PC-9 (cell line): ENCODE measurements at regions not wholly inside any gene's neighbourhood (a gene's known extent, or its start where the extent isn't known, plus 50 kb on each side); places are given as distances from the start of the nearest gene placed in this dataset.

ENCODE experiments used
- EZH2 ChIP-seq: fragments of 200-600 bp; sonication (generic); IDR thresholded peaks from 2 replicates; pipeline ENCODE4 v1.8.0; 2017; ENCODE audit warnings: antibody characterized with exemption, low read depth
- TF ChIP-seq, protein P1 (sequence below): fragments of 200-600 bp; sonication (generic); conservative IDR thresholded peaks from 2 replicates; pipeline ENCODE4 v1.6.1; 2017; ENCODE audit warnings: mixed run types, antibody characterized with exemption, mild to moderate bottlenecking, moderate library complexity

DNA sequence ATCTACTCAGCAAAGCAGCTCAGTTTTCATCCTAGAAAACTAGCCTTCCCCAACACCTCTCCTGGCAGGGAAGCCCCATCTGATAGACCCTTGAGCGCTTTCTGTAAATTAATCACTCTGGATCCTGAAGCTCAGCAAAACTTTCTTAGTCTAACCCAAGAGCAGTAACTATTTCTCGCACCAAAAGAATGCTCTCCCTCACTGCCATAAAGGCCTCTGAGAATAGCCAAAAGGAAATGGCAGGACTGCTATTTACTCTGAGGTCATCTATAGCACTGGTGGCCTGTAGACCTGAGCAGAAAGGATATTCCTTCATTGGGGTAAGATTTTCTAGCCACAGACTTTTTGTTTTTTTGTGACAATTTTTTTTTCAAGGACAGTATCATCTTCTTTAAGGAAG, 345.8 kb upstream of the ADAMTS9 start:
- TF ChIP-seq, protein P1, sequence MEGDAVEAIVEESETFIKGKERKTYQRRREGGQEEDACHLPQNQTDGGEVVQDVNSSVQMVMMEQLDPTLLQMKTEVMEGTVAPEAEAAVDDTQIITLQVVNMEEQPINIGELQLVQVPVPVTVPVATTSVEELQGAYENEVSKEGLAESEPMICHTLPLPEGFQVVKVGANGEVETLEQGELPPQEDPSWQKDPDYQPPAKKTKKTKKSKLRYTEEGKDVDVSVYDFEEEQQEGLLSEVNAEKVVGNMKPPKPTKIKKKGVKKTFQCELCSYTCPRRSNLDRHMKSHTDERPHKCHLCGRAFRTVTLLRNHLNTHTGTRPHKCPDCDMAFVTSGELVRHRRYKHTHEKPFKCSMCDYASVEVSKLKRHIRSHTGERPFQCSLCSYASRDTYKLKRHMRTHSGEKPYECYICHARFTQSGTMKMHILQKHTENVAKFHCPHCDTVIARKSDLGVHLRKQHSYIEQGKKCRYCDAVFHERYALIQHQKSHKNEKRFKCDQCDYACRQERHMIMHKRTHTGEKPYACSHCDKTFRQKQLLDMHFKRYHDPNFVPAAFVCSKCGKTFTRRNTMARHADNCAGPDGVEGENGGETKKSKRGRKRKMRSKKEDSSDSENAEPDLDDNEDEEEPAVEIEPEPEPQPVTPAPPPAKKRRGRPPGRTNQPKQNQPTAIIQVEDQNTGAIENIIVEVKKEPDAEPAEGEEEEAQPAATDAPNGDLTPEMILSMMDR, result no peak
- no peak for TF ChIP-seq EZH2
